Pancreas (tissue), 10 donors: ENCODE measurements at regions not wholly inside any gene's neighbourhood (a gene's known extent, or its start where the extent isn't known, plus 50 kb on each side); places are given as distances from the start of the nearest gene placed in this dataset.

Experiments used
- ATAC-seq, 4 donors: fragments of 200-7000 bp; cut with Tn5 transposase; one replicate each; pipeline versions ENCODE4 v1.8.0 to v1.9.1; 2020; ENCODE audit warnings: mild to moderate bottlenecking in 4 of 4, moderate library complexity in 4 of 4
- DNase-seq, 6 donors: peaks; one replicate each; pipeline ENCODE4 v3.0.0-alpha.2; 2020
- FAIRE-seq: peaks from 2 replicates; lab custom pipeline; 2012; peaks lifted over from hg19 to GRCh38; lab: Jason Lieb, UNC
- H3K27ac ChIP-seq, 4 donors: fragments of 200-600 bp; sonication (generic); 1 replicate in 3 of 4; 2 replicates in 1 of 4; pipeline versions ENCODE4 v1.5.0 to v1.8.0; 2020
- H3K27me3 ChIP-seq, 4 donors: fragments of 200-600 bp; one replicate each; pipeline ENCODE4 v1.8.0; 2021
- H3K36me3 ChIP-seq, 3 donors: fragments of 200-600 bp; sonication (generic) in 1 of 3; one replicate each; pipeline versions ENCODE4 v1.5.0 to v1.8.0; 2020 to 2021
- H3K4me1 ChIP-seq, 3 donors: fragments of 200-600 bp; one replicate each; pipeline ENCODE4 v1.8.0; 2021
- H3K4me3 ChIP-seq, 4 donors: fragments of 200-600 bp; sonication (generic) in 2 of 4; one replicate each; pipeline versions ENCODE4 v1.5.0 to v1.8.0; 2020 to 2021
- H3K9me3 ChIP-seq, 4 donors: fragments of 200-600 bp; one replicate each; pipeline ENCODE4 v1.8.0; 2021
- WGBS, 2 donors: extraction: QIAGEN DNeasy Blood & Tissue Kit; methylation state at CpG; one replicate each; pipeline ENCODE4 v1.1.7; 2013; 5-methylcytosine and 5-hydroxymethylcytosine counted together
- intact Hi-C, 3 donors: fragments of 100-400 bp; cut with DNase I; formaldehyde crosslinking; loops; one replicate each; pipeline versions ENCODE4 v1.11.1 to v1.14.2; 2022
- TF ChIP-seq, protein P1 (sequence below), 4 donors: fragments of 200-600 bp; sonication (generic) in 3 of 4; IDR thresholded peaks; one replicate each; pipeline versions ENCODE4 v1.5.0 to v1.8.0; 2021; ENCODE audit warnings: antibody characterized with exemption in 4 of 4
- donor health status: healthy with polysubstance abuse.
- donor health status: DM: no; HTN: no; CAD: no; lungs with moderate emphysema.
- donor health status: DM: no; HTN: no; CAD: no.
- donor health status: control.
- donor health status: control.
- donor health status: Bipolar disorder and iron deficiency.
- donor health status: DM: yes; HTN: yes; CAD: no.
- donor health status: DM: no; HTN: no; CAD: no.
- donor health status: DM: no; HTN: no; CAD: no.
- donor health status: DM: yes; HTN: yes; CAD: no.

- H3K36me3 ChIP-seq = no peaks in the 10 kb centered on the region
- no peak for ATAC-seq
- no peaks in the 10 kb centered on the region for H3K27me3 ChIP-seq
- H3K4me3 ChIP-seq = no peak overlapping the region
- WGBS, 2 donors = 65 to 77% methylated on average over 6 of the region's 6 CpGs
- TF ChIP-seq, protein P1, sequence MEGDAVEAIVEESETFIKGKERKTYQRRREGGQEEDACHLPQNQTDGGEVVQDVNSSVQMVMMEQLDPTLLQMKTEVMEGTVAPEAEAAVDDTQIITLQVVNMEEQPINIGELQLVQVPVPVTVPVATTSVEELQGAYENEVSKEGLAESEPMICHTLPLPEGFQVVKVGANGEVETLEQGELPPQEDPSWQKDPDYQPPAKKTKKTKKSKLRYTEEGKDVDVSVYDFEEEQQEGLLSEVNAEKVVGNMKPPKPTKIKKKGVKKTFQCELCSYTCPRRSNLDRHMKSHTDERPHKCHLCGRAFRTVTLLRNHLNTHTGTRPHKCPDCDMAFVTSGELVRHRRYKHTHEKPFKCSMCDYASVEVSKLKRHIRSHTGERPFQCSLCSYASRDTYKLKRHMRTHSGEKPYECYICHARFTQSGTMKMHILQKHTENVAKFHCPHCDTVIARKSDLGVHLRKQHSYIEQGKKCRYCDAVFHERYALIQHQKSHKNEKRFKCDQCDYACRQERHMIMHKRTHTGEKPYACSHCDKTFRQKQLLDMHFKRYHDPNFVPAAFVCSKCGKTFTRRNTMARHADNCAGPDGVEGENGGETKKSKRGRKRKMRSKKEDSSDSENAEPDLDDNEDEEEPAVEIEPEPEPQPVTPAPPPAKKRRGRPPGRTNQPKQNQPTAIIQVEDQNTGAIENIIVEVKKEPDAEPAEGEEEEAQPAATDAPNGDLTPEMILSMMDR (IDR thresholded peaks at IDR 0.05) = no peak
- no peak for DNase-seq
- H3K4me1 ChIP-seq = no peaks in the 10 kb centered on the region
- no peak for FAIRE-seq
- intact Hi-C loops = no loop called here
- no peak overlapping the region for H3K27ac ChIP-seq
- H3K9me3 ChIP-seq = no peaks in the 10 kb centered on the region
These were observed 333.9 kb upstream of the CYRIA start for GRCh38 chr2:16999347-17000183.

- H3K36me3 ChIP-seq = no peaks in the 10 kb centered on the region
- H3K4me1 ChIP-seq = no peaks in the 10 kb centered on the region
- intact Hi-C loops = no loop called here
- no peaks in the 10 kb centered on the region for H3K9me3 ChIP-seq
- 46 to 47% methylated on average over 1 of the region's 1 CpG for WGBS, 2 donors
- TF ChIP-seq, protein P1 (IDR thresholded peaks at IDR 0.05) = no peak
- DNase-seq (no peak), ATAC-seq (no peak), FAIRE-seq (no peak)
- H3K4me3 ChIP-seq = no peak overlapping the region
- H3K27ac ChIP-seq = no peak overlapping the region
- no peaks in the 10 kb centered on the region for H3K27me3 ChIP-seq
These were observed 312.7 kb upstream of the CYRIA start for GRCh38 chr2:16978301-16978700.

DNA sequence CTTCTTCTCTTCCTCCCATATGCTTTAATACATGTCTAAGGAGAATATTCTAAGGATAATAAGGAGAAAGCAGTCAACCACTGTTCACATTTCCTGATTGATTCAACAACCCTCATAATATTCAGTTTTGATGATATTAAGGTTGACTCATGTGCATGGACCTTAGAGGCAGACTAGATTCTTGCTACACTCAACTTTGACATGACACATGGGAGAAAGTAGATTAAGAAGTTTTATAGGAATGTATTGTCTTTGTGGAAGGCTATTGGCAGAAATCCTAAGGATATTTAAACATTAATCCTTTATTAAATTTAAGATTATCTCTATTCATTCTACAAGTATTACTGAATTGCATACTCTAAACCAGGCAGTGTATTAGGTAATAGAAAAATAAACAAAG is 309.1 kb upstream of the CYRIA start:
- H3K4me3 ChIP-seq = no peak overlapping the region
- intact Hi-C loops = no loop called here
- TF ChIP-seq, protein P1 (IDR thresholded peaks at IDR 0.05) = no peak
- H3K9me3 ChIP-seq = no peaks in the 10 kb centered on the region
- no peaks in the 10 kb centered on the region for H3K36me3 ChIP-seq
- no peak for FAIRE-seq
- H3K27ac ChIP-seq = no peak overlapping the region
- DNase-seq = no peak
- no peaks in the 10 kb centered on the region for H3K4me1 ChIP-seq
- no peak for ATAC-seq
- H3K27me3 ChIP-seq = no peaks in the 10 kb centered on the region

DNA sequence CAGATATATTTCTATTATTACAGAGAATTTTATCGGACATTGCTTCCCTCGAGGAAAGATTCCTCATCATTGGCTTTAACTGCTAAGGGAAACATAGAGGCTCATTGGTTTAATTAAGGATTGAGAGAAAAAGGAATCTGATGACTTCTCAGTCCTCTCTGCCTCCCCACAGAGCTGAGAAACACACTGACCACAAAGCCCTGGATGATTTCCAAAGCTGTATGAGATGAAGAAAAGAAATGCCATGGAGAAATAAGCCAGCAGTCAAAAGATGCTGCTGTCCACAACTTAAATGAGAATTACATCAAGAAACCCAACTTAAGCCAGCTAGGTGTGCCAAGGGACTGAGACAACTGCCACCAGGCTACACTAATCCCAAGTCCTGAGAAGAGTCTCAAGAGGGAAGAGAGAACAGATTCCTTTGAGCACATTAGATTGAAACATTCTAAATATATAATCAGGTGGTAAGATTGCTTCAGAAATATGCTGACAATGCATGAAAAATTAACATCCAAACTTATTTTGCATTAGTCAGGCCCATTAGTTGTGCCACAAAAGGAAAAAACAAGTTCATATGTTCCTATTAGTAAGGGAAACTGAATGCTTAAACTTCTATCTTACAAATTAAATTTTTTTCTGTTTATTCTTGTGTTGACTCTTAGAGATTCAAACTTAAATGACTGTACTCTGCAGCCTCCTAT is 308.1 kb upstream of the CYRIA start:
- DNase-seq (no peak), ATAC-seq (no peak), FAIRE-seq (no peak)
- Histone ChIP-seq H3K36me3 (no peaks in the 10 kb centered on the region), H3K4me1 (no peaks in the 10 kb centered on the region), H3K4me3 (no peak overlapping the region), H3K27ac (no peak overlapping the region), H3K27me3 (no peaks in the 10 kb centered on the region), H3K9me3 (no peaks in the 10 kb centered on the region)
- TF ChIP-seq, protein P1 (IDR thresholded peaks at IDR 0.05) = no peak
- 68 to 84% methylated on average over 2 of the region's 2 CpGs for WGBS, 2 donors
- intact Hi-C loops = no loop called here

GRCh38 chr2:16972276-16972675 is 306.6 kb upstream of the CYRIA start:
- ATAC-seq (no peak), DNase-seq (no peak), FAIRE-seq (no peak)
- Histone ChIP-seq H3K9me3 (no peaks in the 10 kb centered on the region), H3K4me1 (no peaks in the 10 kb centered on the region), H3K27me3 (no peaks in the 10 kb centered on the region), H3K4me3 (no peak overlapping the region), H3K27ac (no peak overlapping the region), H3K36me3 (no peaks in the 10 kb centered on the region)
- intact Hi-C loops = no loop called here
- TF ChIP-seq, protein P1 (IDR thresholded peaks at IDR 0.05) = no peak
- WGBS, 2 donors = 67 to 88% methylated on average over 1 of the region's 1 CpG
